ENCODE measurements at regions not wholly inside any gene's neighbourhood (a gene's known extent, or its start where the extent isn't known, plus 50 kb on each side); places are given as distances from the start of the nearest gene placed in this dataset.

GRCh38 chr9:18360005-18360404 is 113.9 kb upstream of the ADAMTSL1 start:
- Mint-ChIP-seq H3K36me3 (ENCODE audit: low read depth, unreplicated experiment) (no peaks in the 10 kb centered on the region), H3K9me3 (ENCODE audit: unreplicated experiment) (no peaks in the 10 kb centered on the region), H3K27ac (ENCODE audit: unreplicated experiment) (no peak overlapping the region), H3K4me1 (ENCODE audit: low read depth, unreplicated experiment) (peaks cover 29% of the 10 kb centered on the region), H3K4me3 (ENCODE audit: unreplicated experiment) (no peak overlapping the region), H3K27me3 (ENCODE audit: low read depth, unreplicated experiment) (no peaks in the 10 kb centered on the region)
- Histone ChIP-seq H4K20me1 (ENCODE audit: insufficient read depth, low read length) (no peaks in the 10 kb centered on the region), H3K79me2 (ENCODE audit: insufficient read depth, low read length) (no peaks in the 10 kb centered on the region), H2AFZ (ENCODE audit: low read depth, low read length) (peak overlapping the region; percentile 42), H3K4me1 (ENCODE audit: insufficient read depth, low read length) (peaks cover 28% of the 10 kb centered on the region), H3K27ac (ENCODE audit: low read depth, low read length) (peak overlapping the region; percentile 78), H3K9me3 (ENCODE audit: insufficient read depth, low read depth, low read length) (no peaks in the 10 kb centered on the region), H3K9ac (ENCODE audit: low read length) (no peak overlapping the region), H3K4me2 (ENCODE audit: low read length) (peak overlapping the region; percentile 41), H3K36me3 (ENCODE audit: insufficient read depth, low read length) (no peaks in the 10 kb centered on the region), H3K4me3 (ENCODE audit: insufficient read depth, low read depth, low read length) (no peak overlapping the region), H3K27me3 (ENCODE audit: insufficient read depth, low read length) (no peaks in the 10 kb centered on the region)
- TF ChIP-seq CTCF (IDR thresholded peaks at IDR 0.05; ENCODE audit: insufficient read depth, low read depth, low read length) (no peak), EZH2 (IDR thresholded peaks at IDR 0.05; ENCODE audit: insufficient read depth, low read length) (no peak)
- no peak for DNase-seq (ENCODE audit: low read depth)
- no peak for FAIRE-seq

GRCh38 chr9:18361646-18362045 is 112.3 kb upstream of the ADAMTSL1 start:
- H3K4me3 Mint-ChIP-seq (ENCODE audit: unreplicated experiment) = no peak overlapping the region
- DNase-seq (ENCODE audit: low read depth) = no peak

More at GRCh38 chr9:18361646-18362045, 112.3 kb upstream of the ADAMTSL1 start:
- Mint-ChIP-seq H3K27me3 (ENCODE audit: low read depth, unreplicated experiment) (no peaks in the 10 kb centered on the region), H3K27ac (ENCODE audit: unreplicated experiment) (no peak overlapping the region), H3K4me1 (ENCODE audit: low read depth, unreplicated experiment) (peaks cover 29% of the 10 kb centered on the region), H3K36me3 (ENCODE audit: low read depth, unreplicated experiment) (no peaks in the 10 kb centered on the region), H3K9me3 (ENCODE audit: unreplicated experiment) (peaks cover 2% of the 10 kb centered on the region)
- no peak for TF ChIP-seq CTCF (IDR thresholded peaks at IDR 0.05; ENCODE audit: insufficient read depth, low read depth, low read length)
- no peak for TF ChIP-seq EZH2 (IDR thresholded peaks at IDR 0.05; ENCODE audit: insufficient read depth, low read length)
- Histone ChIP-seq H3K27ac (ENCODE audit: low read depth, low read length) (no peak overlapping the region), H3K27me3 (ENCODE audit: insufficient read depth, low read length) (no peaks in the 10 kb centered on the region), H3K36me3 (ENCODE audit: insufficient read depth, low read length) (no peaks in the 10 kb centered on the region), H3K4me2 (ENCODE audit: low read length) (no peak overlapping the region), H3K79me2 (ENCODE audit: insufficient read depth, low read length) (no peaks in the 10 kb centered on the region), H3K4me1 (ENCODE audit: insufficient read depth, low read length) (peaks cover 28% of the 10 kb centered on the region), H3K4me3 (ENCODE audit: insufficient read depth, low read depth, low read length) (no peak overlapping the region), H2AFZ (ENCODE audit: low read depth, low read length) (no peak overlapping the region), H3K9me3 (ENCODE audit: insufficient read depth, low read depth, low read length) (no peaks in the 10 kb centered on the region), H4K20me1 (ENCODE audit: insufficient read depth, low read length) (no peaks in the 10 kb centered on the region), H3K9ac (ENCODE audit: low read length) (no peak overlapping the region)
- FAIRE-seq = no peak

Measured in astrocyte (in vitro differentiated cells and primary cell).